ENCODE measurements at regions not wholly inside any gene's neighbourhood (a gene's known extent, or its start where the extent isn't known, plus 50 kb on each side); places are given as distances from the start of the nearest gene placed in this dataset.
"Not testable (repeated sequence)": the region's sequence is repeated elsewhere in the genome, so short reads cannot be mapped to it uniquely, and the experiment has no call there.

DNA sequence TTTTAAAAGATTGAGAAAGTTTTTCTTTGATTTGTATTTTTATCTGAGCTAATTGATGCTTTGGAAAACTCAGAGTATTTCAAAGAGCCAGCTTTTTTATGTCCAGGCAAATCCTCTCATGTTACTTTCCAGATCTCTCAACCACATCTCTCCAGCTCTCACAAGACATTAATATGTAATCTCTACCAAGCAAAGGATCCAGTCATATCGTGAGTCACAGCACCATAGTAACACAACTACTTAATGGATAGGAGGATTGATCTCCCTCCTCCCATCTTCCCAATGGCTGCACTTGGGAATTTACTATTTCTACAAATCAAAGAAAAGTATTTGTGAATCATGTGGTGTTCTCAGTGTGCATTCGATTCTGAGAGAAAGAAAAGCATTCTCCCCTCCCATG, 63.3 kb downstream of the POU4F1 start:
- no peak for DNase-seq

DNA sequence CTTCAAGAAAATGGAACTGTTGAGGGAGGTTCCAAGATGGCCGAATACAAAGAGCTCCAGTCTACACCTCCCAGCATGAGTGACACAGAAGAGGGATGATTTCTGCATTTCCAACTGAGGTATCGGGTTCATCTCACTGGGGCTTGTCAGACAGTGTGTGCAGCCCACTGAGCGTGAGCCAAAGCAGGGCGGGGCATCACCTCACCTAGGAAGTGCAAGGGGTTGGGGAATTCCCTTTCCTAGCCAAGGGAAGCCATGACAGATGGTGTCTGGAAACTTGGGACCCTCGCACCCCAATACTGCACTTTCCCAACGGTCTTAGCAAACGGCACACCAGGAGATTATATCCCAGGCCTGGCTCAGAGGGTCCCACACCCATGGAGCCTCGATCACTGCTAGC, 77.3 kb downstream of the POU4F1 start:
- DNase-seq: not testable (repeated sequence)

DNA sequence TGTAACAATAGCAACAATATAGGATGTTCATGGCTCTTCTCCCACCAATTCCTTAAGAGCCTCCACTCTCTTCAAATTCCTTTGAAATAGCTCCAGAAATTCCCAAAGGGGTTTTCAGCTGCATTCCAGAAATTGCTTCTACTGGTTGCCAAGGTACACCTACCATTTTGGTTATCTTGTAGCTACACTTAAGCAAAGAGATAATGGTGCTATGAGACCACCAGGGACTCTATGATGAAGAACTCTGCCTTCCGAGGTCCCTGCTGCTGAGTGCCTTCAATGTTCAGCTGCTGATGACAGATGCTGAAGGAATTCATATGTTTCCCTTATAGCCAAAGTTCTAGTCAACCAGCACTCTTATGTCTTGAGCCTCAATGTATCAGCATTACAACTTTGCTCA, 78.4 kb downstream of the POU4F1 start:
- DNase-seq: no peak

DNA sequence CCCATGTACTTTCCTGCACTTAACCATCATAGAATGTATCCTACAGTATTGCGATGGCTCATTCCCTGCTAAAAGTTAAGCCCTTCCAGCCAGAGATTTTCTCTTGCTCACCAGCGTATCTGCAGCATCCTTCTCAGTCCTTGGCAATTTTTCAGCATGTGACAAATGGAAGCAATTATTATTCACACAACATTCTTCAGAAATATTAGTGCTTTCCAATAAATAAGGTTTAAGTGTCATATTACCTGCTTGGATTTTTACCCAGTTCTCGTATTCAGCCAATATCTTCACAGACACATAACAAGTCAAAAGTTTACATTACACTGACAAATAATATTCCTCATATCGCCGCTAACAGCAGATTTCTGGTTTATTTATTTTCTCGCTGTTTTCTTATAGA, 82.3 kb downstream of the POU4F1 start:
- DNase-seq: no peak

DNA sequence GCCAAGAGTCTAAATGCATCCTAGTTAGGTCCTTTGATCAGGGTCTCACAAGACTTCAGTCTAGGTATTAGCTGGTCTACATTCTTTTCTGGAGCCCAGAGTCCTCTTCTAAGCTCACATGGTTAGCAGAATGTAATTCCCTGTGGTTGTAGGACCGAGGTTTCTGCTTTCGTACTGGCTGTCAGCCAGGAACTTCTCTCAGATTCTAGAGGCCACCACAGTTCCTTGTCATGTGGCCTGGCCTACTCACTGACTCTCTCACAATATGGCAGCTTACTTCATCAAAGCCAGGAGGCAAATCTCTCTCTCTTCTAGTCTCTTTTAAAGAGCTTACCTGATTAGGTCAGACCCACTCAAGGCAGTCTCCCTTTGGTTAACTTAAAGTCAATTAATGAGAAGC, 82.9 kb downstream of the POU4F1 start:
- DNase-seq: no peak

DNA sequence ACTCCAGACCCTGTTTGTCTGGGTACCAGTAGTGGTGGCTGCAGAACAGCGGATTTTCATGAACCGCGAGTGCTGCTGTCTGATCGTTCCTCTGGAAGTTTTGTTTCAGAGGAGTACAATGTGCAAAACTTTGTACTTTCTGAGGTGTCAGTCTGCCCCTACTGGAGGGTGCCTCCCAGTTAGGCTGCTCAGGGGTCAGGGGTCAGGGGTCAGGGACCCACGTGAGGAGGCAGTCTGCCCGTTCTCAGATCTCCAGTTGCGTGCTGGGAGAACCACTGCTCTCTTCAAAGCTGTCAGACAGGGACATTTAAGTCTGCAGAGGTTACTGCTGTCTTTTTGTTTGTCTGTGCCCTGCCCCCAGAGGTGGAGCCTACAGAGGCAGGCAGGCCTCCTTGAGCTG, 84.9 kb downstream of the POU4F1 start:
- DNase-seq: not testable (repeated sequence)

DNA sequence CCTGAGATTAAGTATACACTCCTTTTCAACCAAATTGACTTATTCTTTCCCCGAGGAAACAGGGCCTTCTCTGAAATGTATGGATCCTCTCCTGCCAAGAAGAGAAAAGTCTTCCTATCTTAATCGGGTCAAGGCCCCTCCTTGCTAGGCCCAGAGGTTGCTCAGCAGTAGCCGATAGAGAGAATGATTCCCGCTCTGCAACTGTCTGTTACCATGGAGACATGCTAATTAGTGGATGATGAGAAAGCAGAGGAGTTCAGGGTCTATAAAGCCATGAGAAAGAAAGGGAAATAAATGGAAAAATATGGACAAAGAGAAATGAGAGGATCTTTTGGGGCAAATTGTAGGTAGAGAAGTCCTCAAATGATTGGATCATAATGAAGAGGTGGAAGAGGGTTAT, 103.5 kb downstream of the POU4F1 start:
- no peak for DNase-seq

DNA sequence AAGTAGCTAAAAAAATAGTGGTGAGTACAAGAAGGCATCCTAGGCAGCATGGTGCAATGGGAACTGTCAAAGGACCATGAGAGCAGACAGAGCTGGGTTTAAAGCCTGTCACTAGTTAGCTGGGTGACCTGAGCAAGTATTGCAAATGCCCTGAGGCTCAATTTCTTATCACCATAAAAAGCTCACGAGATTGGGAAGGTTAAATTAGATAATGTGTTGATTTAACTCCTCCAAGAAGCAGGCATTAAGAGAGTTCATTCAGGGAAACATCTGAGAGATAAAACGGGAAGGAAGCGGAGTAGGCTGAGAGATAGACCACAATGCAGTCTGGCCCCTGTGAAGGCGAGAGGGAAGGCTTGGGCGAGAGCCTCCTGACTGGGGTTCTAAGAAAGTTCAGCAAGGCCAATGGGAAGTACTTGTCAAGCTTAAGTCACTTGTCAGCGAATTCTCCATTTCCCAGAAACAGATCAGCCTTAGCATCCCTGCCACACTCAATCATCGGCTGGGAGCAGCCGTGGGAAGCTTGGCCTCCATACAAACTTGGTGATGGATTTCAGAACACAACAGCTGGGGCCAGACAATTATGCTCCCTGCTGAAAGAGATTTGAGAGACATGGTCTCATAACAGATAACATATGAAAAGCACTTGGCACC, 105.5 kb downstream of the POU4F1 start:
- no peak for DNase-seq

DNA sequence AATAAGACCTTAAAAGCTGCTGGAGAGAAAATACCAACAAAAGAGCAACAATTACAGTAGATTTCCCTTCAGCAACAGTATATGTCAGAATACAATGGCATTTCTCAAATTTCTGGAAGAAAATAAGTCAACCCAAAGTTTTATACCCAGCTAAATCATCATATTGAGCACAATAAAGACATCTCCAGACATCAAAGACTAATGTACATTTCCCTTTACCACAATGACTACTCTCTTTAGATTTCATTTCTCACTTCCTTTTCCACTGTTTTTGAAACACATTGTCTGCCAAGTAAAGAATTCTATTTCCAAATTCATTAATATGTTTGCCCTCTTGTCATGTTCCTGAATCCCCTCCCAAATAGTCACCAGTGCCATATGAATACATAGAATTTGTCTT, 111.4 kb downstream of the POU4F1 start:
- DNase-seq: no peak

DNA sequence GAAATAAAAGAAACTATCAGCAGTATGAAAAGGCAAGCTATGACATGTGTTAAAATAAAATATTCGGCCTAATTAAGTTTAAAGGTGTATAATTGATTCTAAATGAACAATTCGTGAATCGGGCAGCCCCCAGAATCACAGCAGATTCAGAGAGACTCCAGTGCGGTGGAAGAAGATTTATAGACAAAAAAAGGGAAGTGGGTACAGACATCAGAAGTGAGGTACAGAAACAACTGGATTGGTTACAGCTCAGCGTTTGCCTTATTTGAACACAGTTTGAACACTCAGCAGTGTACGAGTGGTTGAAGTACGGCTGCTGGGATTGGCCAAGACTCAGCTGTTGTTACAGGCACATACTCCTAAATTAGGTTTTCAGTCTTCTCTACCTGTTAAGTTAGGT, 113.1 kb downstream of the POU4F1 start:
- DNase-seq: not testable (repeated sequence)

DNA sequence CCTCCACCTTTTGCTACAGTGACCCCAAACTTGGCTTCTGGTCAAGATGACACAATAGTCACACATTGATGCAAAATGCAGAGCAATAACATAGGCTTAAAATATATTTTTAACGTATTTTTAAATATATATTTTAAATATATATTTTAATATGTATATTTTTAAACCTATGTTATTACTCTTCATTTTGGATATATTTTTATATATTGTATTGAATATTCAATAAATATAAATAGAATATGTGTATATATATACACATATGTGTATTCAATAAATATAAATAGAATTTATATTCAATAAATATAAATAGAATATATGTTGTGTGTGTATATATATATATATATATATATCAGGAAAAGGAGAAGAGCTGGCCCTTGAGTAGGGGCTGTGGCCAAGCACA, 115.6 kb downstream of the POU4F1 start:
- no peak for DNase-seq

DNA sequence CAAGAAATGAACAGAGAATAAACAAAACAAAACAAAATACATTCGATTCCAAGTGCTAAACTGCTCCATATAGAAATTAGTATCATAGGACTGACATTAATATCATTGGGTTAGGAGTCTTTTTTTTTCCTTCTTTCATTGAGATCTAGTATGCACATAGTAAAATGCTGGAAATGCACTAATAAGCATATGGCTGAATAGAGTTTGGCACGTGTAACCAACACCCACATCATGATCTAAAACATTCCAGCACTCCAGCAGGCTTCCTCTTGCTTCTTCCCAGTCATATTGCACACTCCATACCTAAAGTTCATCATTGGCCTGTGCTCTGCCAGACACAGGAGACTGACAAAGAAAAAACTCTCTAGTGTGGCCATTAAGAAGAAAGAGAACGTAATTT, 117.5 kb downstream of the POU4F1 start:
- no peak for DNase-seq

DNA sequence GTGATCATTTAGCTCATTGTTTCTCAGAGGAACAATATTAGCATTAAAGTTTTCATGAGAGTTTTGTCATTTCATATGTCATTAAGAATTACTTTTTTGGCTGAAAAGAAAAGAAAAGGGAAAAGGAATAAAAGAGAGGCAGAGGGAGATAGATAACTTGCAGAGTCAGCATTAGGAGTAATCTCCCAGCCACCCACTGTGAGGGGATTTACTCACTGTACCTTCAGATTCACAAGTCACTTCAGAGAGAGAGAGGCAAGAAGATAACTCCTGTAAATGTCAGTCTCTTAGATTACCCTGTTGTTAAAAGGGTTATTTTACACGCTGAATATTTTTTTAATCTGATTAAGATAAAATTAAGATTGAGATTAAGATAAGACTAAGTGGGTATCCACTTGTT, 125.2 kb downstream of the POU4F1 start:
- no peak for DNase-seq

DNA sequence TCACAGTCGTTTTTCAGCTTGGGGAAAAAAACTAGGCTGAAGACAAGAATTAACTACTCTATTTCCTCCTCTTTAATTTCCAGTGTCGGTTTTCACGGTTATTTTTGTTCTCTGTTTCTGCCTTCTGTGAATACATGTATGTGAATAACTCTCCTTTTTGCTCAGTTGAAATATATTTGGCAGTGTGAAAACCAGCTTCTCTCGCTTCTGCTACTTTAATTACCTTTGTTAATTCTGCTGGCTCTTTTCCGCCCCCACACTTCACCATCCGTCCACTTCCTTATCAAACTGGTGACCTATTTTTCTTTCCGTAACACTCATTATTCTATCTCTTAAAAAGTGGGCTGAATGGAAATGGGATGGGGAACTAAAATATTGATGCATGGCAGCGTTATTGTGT, 126.4 kb downstream of the POU4F1 start:
- no peak for DNase-seq

DNA sequence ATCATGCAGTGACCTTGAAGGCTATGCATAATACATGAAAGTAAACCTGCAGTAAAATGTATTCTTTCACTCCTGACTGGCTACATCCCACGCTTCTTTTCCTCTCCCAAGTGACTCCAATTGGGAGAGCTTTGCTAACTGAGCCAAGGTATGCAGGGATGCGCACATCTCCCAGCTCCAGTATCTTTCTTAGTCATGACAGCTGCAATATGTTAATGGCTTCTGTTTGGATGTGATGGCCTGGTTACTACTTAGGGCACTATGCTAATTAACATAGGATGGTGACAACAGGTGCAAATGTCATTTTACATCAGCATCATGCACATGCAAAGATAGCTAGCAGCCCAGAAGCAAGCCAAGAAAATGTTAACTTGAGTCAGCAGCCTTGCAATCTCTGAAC, 134.7 kb downstream of the POU4F1 start:
- DNase-seq: no peak

DNA sequence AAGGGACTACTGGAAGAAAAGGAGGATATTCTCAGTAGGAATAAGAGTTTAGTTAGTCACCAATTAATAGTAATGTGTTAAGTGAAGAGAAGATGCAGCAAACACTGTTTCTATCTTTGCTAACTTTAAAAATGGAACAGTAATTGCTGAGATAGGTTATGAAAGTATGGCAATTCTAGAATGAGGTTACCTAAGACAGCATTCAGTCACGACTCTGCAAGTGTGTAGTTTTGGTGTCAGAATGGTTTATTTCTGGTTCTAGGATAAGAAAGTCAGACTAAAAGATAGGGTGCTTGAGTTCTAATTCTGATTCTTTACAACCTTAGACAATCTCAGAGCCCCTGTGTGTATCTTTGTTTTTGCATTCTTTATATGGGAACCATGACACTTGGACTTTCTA, 138.1 kb downstream of the POU4F1 start:
- DNase-seq: no peak

DNA sequence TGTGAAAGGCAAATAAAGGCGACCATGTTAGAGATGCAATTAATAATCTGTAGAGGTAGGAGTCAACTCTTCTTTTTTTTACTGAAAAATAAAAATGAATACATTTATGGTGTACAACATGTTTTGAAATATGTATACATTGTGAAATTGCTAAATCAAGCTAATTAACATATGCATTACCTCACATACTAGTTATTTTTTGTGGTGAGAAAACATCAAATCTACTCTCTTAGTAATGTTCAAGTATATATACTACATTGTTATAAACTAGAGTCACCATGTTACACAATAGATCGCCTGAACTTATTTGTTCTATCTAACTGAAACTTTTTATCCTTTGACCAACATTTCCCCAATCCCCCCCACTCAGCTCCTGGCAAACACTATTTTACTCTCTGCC, 143.2 kb downstream of the POU4F1 start:
- no peak for DNase-seq

DNA sequence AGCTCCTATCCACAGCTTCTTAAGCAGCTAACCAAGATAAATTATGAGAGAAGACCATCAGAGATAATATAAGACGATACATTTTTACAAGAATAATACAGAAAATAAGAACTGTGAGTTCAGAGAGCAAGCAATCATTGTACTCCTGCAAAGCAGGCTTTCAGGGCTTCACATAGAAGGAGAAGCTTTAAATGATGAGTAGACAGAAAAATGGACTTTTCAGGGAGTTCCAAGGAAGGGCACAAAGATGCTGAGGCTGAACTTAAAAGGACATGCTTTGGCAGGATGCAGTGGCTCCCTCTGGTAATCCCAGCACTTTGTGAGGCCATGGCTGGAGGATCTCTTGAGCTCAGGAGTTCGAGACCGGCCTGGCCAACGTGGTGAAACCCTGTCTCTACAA, 159.5 kb downstream of the POU4F1 start:
- DNase-seq: no peak

DNA sequence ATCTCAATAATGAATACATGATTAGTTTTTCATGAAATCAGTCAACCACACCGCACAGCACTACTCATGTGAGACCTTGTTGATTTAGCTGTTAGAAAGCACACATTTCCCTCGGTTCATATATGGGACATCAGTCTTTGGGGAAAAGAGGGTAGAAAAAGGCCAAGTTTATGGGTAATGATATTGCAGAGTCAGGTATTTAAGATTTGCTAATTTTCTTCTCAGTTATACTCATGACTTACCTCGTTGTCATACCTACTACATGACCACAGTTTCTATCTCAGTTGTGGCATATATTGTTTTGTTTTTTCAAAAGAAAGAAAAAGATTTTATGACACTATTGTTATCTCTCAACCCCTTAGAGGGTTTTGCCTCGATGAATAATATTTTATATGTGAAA, 165.6 kb downstream of the POU4F1 start:
- no peak for DNase-seq

DNA sequence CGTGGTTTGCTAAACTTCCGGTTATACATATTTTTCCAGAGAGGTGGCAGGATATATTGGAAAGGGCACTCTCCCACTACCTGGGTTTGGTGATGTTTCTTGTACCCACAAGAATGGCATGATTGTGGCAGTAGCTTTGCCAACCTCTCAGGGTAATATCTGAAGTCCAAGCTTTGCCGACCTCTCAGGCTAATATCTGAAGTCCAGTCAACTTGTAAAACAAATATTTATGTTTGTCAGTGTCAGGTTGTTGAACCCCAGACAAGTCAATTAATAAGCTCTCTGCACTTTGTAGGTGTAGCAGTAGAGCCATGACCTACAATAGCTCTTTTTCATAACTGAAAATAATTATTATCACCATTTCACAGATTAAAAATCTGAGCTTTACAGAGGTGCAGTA, 167.0 kb downstream of the POU4F1 start:
- no peak for DNase-seq

DNA sequence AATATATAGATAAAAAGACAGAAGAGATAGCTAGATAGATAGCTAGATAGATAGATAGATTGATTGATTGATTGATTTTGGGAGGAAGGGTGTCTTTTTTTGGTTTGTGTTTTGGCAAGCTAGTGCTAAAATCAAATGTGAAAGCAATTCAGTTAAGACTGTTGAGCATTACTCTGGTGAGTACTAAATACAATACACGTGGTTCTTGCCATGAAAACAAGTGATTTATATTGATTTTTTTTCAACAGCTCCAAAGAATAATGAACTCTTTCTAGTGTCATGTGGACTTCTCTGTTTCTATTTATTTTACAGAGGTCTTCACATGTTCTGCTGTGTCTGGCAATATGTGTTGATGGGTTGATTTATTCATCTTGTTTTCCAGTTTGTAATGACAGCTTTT, 172.0 kb downstream of the POU4F1 start:
- no peak for DNase-seq

DNA sequence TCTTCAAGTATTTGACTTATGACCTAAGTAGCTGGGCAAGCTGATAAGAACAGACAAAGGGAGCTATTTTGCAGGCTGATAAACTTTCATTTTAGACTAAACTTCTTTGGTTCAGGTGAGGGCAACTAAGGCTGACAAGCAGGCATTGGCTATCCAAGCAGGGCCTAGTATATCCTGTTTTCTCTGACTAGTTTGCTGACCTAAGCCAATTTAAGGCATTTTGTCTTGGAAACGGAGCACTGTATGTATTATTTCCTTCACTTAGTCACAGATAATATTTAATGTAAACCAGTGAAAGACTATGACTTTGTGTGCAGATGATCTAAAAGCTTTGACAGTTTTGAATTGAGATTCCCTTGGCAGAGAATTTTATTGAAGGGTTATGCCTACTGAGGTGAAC, 172.5 kb downstream of the POU4F1 start:
- DNase-seq: no peak

DNA sequence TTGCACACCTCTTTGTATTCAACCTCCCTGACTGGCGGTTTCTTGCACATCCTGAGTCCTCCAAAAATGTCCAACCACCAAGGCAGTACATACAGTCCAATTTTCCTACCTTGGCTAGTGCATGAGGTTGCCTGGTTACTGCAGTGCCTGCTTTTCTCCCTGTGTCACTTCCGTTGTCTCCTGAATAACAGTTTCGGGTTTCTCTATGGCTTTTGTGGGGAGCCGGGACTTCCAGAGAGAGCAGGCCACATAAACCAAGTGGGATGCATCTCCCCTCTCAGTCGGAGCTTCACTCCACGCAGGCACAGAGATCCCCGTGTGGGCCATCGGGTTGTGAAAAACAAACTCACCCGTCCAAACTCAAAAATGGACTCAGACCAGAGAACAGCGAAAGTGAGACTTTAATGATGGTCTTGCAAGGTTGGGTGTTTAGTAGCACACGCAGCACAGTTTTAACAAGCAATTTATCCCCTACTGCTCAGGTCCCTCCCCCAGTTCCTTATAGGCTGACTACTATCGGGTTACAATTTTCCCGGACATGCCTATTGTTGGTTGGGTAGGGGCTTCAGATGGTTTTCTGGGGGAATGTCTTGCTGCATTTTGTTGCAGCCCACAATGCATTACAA, 173.1 kb downstream of the POU4F1 start:
- no peak for DNase-seq

DNA sequence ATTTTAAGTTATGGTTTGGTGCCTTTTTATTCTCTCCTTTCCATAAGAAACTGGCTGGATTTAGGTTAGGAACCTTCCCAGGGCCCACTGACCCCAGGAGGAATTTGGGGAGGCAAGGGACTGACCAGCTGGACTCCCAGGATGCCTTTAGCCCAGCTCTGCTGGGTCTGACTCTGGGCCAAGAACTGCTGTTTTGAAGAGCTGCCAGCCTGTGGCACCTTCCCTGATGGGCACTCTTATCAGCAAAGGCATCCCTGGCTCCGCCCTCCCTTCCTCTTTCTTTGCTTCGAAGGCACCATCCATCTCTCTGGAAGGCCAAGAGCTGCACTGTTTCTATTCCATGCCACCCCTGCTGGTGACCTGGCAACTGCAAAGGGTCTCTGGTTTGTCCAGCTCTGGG, 174.7 kb downstream of the POU4F1 start:
- DNase-seq: no peak

DNA sequence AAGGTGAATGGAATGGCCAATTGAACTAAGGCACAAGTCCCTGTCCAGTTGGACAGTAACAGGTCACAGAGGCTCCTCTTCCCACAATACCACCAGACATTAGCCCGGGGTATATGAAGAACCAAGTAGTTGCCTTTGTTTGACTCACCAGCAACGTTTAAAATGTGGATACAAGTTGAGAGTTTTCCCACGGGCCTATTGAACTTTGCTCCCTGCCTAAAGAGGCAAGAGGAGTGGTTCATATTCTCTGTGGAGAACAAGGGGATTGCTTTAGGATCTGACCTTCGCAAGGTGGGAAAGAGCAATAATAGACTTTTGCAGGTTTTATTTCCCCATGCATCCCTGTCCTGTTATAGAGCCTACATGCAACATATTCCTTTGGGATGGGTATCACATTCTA, 177.2 kb downstream of the POU4F1 start:
- DNase-seq: no peak
